Left colon (tissue), 2 donors: ENCODE measurements at regions not wholly inside any gene's neighbourhood (a gene's known extent, or its start where the extent isn't known, plus 50 kb on each side); places are given as distances from the start of the nearest gene placed in this dataset.

ENCODE experiments used
- ATAC-seq: fragments of 200-7000 bp; cut with Tn5 transposase; one replicate; pipeline ENCODE4 v1.9.1; 2020; ENCODE audit warnings: mild to moderate bottlenecking, moderate library complexity
- DNase-seq, 2 donors: peaks; one replicate each; pipeline ENCODE4 v3.0.0-alpha.2; 2020
- intact Hi-C, 2 donors: fragments of 100-400 bp; cut with DNase I in 1 of 2; cut with micrococcal nuclease in 1 of 2; formaldehyde crosslinking; loops; one replicate each; pipeline versions ENCODE4 v1.11.2 to v1.14.0; 2022; cut with DNase I, micrococcal nuclease
- donor health status: DM: no; HTN: no; CAD: no.
- donor health status: DM: yes; HTN: yes; CAD: no.

DNA sequence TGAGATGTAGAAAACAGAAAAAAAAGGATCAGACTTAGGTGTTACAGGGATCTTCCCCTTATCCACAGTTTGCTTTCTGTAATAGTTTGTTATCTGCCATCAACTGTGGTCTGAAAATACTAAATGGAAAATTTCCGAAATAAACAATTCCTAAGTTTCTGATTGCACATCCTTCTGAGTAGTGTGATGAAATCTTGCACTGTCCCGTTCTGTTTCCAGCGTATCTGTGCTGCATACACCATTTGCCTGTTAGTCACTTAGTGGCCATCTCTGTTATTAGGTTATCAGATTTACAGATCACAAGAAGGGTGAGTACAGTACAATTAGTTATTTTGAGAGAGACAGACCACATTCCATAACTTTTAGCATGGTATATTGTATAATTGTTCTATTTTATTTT is 185.6 kb upstream of the CPHXL start:
- DNase-seq (no peak), ATAC-seq (no peak)
- intact Hi-C loops, result no loop called here

DNA sequence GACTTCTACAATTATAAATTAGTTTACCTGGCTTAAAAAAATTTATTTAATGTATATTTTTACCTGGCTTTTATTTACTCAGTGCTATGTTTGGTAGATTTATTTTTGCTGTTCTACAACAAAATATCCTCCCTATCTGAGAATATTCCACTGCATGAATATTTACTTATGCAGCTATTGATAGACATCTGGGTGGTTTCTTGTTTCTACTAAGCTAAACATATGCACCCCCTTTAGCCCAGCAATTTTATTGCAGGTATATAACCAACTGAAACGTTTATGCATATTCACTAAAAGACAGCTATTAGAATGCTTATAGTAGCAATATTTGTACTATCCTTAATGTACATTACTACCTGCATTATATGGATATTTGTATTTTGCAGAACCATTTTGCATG is 187.7 kb upstream of the CPHXL start:
- no peak for ATAC-seq
- DNase-seq, result no peak
- intact Hi-C loops, result no loop called here

DNA sequence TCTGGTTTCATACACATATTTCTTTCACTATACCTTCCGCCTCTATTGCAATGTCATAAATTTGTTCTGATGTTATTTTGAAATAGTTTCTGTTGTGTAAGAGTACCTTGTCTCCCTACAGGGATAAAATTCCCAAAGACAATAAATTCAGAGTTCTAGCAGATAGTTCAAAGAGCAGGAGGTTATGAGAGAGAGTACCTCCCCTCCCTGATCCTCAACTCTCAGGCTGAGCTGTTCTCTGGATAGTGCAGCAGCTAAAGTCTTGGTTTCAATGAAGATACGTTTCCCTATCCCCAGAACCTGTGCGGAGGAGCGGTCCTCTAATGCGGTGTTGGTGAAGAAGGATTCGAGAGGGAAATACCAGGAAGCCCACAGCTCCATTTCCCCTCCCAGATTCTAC is 190.2 kb upstream of the CPHXL start:
- no peak for DNase-seq
- no peak for ATAC-seq
- intact Hi-C loops, result no loop called here

GRCh38 chr16:75918109-75918508 is 191.8 kb upstream of the CPHXL start:
- DNase-seq (no peak), ATAC-seq (no peak)
- intact Hi-C loops, result no loop called here

DNA sequence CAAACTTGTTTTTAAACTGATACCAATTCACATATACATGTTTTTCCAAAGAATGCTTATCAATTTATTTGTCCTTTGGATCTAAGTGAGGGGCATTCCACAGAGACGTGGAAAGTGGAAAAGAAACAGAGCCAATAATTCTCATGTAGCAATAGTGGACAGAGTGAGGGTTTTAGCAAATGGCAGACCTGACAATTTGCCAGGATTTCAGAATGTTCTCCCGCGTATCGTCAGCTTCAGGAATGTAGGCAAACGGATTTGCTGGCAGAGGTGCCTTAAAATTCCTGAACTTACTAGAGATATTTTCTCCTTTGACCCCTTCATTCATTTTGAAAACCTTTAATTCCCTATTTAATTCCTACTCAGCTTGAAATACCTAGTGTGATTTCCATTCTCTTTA is 193.4 kb upstream of the CPHXL start:
- intact Hi-C loops, result no loop called here

DNA sequence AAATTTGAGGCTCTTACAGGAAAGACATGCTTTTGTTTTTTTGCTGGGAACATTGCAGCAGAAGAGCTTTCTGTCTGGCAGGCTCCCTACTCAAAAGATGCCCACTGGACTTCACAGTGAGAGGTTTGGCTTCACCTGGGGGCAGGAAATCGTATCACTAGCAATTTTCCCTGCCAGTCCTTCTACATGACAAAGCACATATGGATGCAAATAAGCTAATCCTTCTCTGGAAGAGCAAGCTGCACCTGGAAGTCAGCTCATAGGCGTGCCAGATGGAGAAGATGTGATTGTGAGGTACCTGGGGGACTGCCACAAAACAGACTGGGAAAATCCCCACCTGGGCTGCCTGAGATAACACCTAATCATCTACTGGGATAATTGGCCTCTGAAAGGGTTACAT is 195.0 kb upstream of the CPHXL start:
- ATAC-seq (no peak), DNase-seq (no peak)
- intact Hi-C loops, result no loop called here

More for the DNA sequence above, 193.4 kb upstream of the CPHXL start:
- no peak for ATAC-seq
- DNase-seq, result no peak

- DNase-seq (no peak), ATAC-seq (no peak)
- intact Hi-C loops, result no loop called here
Observed at GRCh38 chr16:75922250-75922649, 196.0 kb upstream of the CPHXL start.

DNA sequence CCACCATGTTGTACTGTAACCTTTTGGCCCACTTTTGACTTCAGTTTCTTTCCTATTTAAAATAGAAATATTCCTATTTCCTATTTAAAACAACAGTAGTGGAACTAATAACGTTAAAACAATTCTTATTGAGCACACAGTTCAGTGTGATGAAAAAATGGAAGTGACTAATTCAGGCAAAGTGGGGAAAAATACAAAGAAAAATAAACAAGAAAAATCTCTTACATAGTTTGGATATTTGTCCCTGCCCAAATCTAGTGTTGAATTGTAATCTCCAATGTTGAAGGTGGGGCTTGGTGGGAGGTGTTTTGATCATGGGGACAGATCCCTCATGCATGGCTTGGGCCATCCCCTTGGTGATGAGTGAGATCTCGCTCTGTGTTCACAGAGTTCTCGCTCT is 198.1 kb upstream of the CPHXL start:
- DNase-seq (no peak), ATAC-seq (no peak)
- intact Hi-C loops, result no loop called here

- intact Hi-C loops, result no loop called here
- no peak for DNase-seq
Observed at GRCh38 chr16:75927810-75928209, 201.5 kb upstream of the CPHXL start.

GRCh38 chr16:75928295-75928694 is 202.0 kb upstream of the CPHXL start:
- intact Hi-C loops, result no loop called here
- no peak for DNase-seq
- ATAC-seq, result no peak

More at GRCh38 chr16:75927810-75928209, 201.5 kb upstream of the CPHXL start:
- ATAC-seq, result no peak

DNA sequence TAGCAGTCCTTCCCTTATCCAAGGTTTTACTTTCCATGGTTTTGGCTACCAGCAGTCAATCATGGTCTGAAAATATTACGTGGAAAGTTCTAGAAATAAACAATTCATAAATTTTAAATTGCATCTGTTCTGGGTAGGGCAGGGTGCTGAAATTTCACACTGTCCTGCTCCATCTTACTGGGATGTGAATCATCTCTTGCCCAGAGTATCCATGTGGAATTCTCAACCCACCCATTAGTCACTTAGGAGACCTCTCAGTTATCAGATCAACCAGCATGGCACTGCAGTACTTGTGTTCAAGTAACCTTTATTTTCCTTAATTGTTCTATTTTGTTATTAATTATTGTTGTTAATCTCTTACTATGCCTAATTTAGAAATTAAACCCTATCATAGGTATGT is 202.8 kb upstream of the CPHXL start:
- DNase-seq (no peak), ATAC-seq (no peak)
- intact Hi-C loops, result no loop called here

- DNase-seq (no peak), ATAC-seq (no peak)
- intact Hi-C loops, result no loop called here
Observed at GRCh38 chr16:75931043-75931442, 204.8 kb upstream of the CPHXL start.

DNA sequence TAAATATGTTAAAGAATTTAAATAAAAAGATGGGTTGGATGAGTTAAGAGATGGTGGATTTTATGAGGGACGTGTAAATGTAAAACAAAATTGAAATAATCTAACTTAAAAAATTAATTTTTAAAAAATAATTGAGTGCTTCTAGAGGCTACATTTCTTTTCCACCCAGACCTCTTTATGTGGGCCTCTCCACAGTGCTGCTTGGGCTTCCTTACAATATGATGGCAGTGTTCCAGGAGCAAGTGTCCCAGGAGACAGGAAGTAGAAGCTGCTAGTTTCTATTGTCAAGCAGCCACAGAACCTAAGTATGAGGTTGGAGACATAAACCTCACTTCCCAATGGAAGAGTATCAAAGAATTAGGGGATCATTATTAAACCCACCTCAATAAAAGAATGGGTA is 205.7 kb upstream of the CPHXL start:
- ATAC-seq (no peak), DNase-seq (no peak)
- intact Hi-C loops, result no loop called here

DNA sequence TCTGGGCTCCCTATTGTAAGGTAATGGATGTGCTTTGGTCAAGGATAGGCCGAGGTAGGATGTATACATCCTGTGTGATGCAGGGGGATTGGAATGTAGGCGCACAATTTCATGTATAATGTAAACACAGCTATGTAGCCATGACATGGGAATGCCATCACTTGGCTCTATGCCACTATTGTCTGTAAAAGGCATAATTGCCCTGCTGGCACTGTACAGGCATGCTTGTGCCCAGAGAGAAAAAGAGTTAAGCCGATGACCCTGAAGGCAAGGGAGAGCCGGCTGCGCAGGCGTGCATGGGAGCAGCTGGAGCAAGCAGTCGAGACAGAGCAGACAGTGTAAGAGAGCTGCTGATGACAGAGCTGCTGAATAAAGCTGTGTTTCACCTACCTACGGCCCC is 212.5 kb upstream of the CPHXL start:
- no peak for ATAC-seq
- intact Hi-C loops, result no loop called here
- DNase-seq, result no peak

DNA sequence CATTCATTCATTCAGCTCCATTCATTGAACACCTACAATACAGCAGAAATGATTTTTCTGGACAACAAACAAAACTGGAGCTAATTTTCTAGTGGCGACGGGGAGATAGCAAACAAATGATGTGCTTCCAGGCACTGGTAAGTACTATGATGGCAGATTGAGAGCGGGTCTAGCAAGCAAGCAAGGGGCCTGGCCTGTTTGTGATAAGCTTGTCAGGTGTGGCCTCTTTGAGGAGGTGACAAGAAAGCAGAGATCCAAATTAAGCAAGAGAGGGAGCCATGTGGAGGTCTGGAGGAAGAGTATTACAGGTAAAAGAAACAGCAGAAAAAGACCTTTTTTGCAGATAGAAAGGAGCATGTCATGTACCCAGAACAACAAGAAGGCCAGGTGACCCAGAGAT is 216.1 kb upstream of the CPHXL start:
- ATAC-seq (no peak), DNase-seq (no peak)
- intact Hi-C loops, result no loop called here

DNA sequence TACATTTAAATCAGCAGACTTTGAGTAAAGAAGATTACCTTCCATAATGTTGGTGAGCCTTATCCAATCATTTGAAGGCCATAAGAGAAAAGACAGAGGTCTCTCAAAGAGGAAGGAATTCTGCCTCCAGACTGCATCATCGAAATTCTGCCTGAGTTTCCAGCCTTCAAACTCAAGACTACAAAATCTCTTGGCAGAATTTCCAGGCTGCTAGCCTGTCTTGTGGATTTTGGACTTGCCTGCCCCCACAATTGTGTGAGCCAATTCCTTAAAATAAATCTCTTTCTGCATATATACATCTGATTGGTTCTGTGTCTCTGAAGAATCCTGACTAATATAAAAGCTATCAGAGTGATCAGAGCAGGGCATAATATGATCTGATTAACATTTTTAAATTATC is 216.6 kb upstream of the CPHXL start:
- intact Hi-C loops, result no loop called here
- DNase-seq (no peak), ATAC-seq (no peak)

DNA sequence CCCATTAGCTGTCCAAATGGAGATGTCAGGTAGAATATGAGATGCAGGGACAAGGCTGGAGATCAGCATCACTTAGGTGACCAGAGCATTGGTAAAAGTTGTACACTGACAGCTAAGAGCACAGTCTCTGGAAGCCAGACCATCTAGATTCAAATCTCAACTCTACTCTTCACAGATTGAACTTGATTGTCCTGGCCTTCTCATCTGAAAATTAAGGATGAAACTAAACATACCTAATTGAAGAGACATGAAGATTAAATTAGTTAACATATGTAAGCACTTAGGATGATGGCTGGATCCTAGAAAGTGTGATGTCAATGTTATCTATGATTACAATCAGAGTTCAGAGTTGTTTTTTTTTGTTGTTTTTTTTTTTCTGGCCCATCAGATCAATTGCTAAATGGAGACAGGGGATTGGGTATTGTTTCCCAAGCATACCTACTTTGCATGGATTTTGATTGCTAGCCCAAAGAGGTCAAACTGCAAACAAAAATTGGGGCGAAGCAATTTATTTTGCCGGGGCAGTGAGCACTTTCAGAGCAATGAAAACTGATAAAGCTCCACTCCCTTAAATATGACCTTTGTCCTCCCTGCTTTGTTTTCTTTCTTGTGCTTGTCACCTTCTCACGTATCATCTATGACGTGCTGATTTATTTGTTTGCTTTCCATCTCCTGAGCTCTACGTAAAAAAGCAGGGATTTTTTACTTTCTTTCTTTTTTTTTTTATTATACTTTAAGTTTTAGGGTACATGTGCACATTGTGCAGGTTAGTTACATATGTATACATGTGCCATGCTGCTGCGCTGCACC is 217.6 kb upstream of the CPHXL start:
- ATAC-seq, result peak; percentile 94
- DNase-seq, result no peak
- intact Hi-C loops, result no loop called here

DNA sequence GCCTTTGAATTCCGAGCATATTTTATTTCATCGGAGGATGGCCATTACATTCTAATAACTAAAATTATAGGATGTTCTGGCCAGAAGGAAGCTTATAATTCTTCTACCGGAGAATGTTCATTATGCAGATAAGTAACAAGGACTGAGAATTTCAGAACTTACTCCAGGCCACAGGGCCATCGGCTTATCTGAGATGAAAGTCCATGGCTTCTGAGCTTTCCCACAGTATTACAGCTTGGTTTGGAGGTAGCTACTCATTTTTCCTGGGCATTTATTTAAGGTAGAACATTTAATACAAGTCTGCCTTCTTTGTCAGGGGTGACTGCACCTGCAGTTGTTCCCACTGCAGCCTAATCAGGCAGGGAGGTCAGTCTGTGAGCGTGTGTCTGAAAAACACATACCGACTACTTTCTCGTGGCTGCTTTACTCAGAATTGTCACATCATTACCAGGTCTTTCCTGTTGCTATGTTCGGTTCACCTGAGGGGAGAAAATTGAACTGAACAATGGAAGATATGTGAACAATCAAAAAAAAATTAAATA is 219.7 kb upstream of the CPHXL start:
- ATAC-seq, result no peak
- no peak for DNase-seq
- intact Hi-C loops, result no loop called here

DNA sequence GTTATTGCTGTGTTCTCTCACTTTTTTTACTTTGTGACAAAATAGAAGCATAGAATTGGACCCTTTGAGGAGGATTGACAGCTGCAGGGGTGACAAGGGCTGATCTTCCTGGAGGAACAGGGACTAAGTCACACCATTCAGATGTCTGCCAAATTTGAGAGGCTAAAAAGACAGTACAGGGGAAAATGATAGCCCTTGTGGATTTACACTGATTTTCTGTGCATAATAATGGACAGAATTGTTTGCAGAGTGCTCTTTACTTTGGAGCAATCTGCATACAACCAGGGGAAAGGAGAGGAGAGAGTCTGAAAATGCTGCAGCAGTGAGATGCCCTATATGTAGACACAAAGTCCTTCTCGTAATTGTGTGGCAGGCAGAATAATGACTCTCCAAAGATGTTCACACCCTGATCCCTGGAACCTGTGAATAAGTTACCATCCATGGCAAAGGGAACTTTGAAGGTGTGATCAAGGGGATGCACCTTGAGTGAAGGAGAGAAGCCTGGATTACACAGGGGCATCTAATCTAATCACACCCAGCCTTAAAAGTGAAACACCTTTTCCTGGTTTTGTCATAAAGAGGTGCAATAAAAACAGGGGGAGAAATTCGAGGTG is 221.4 kb upstream of the CPHXL start:
- peak; percentile 66 for ATAC-seq
- intact Hi-C loops, result no loop called here
- DNase-seq, result no peak

DNA sequence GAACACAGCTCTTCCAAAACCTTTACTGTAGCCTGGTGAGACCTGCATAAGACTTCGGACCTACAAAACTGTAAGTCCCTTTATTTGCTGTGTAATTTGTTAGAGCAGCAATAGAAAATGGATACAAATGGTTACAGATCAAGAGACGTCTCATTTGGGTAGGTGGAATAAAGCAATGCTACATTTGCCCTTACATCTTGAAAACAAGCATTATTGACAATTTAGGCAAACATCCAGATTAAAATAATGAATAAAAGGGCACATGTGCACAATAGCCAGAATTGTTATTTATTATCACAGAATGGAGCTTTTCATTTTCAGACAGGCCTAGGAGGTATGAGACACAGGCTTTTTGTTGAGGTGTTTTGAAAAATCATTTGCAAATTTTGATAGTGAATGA is 222.2 kb upstream of the CPHXL start:
- ATAC-seq, result no peak
- intact Hi-C loops, result no loop called here
- DNase-seq, result no peak

DNA sequence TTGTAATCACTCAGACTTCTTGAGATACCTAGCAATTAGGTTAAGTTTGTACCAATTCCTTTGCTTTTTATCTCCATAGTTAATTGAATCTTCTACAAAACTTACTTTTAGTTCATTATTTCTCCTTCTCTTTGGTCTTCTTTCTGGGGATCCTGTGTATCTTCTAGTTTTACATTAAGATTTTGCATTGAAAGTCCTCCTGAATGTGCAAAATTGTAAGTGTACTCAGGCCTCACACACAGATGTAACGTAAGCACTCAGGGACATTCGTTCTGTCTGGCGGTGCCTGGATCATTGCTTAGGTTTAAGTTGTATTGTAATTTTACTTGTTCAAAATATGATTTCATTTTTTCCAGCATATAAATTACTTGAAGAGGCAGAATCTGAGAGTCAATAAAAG is 222.6 kb upstream of the CPHXL start:
- intact Hi-C loops, result no loop called here
- no peak for DNase-seq
- no peak for ATAC-seq
